HG03442 (cell line): ENCODE measurements at regions not wholly inside any gene's neighbourhood (a gene's known extent, or its start where the extent isn't known, plus 50 kb on each side); places are given as distances from the start of the nearest gene placed in this dataset.

Experiments
- ATAC-seq: cut with Tn5 transposase; IDR thresholded peaks from one replicate; pipeline ENCODE4 v1.9.1; 2021; ENCODE audit warnings: mild to moderate bottlenecking, moderate library complexity; ENCODE audit not compliant: unreplicated experiment

DNA sequence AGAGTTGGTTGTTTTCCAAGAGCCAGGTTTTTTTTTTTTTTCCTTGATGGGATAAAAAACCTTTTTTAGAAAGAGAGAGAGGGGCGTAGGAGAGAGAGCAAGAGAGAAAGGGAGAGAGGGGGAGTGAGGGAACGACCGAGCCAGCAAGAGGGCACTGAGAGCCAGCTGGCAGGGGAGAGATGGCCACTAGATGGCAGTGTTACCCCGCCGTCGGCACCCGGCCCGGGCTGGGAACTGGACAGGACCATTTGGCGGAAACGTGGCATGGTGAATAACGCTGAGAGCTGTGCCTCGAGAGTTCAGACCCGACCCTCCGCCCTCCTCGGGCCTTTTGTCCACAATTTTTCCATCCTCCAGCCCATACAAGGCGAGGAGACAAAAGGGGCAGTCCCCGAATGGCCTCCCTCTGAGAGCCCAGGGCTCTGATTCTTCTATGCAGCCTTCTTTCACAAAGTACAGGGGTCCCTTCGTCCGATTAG is 286.7 kb upstream of the VRK2 start:
- ATAC-seq, result peak; percentile 91

DNA sequence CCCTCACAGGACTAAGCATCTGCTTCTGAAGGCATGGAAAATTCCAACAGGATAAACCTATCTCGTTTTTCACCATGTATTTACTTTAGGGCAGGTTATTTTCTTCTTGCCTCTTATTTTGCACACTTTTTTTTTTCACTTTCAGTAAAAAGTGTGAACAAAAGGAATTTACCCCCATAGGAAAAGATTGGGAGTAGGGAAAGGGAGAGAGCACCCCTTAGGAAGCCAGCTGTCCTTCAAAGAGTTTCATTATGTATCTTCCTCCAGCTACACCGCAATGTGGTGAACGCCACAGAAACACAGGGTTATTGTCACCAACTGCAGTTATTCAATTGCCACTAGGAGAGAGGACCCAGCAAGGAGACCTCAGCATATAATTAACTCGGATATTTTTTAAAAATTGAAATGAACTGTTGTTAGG is 286.2 kb upstream of the VRK2 start:
- ATAC-seq, result peak; percentile 74

DNA sequence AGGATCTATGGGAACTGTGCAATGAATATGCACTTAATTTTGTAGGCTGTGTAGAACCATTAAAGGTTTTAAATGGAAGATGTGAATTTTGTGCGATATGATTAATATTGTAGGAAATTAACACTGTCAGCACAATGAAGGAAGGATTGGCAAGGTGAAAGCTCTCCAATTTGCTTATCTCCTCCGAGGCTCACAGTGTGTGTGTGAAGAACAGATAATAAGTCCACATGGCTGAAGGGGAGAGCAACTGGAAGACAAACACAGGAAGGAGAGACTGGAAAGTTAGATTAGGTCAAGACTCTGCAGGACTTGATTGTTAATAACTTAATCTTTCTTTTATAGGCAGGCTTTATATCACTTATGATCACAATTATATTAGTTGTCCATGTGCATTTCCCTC is 269.7 kb upstream of the VRK2 start:
- no peak for ATAC-seq

DNA sequence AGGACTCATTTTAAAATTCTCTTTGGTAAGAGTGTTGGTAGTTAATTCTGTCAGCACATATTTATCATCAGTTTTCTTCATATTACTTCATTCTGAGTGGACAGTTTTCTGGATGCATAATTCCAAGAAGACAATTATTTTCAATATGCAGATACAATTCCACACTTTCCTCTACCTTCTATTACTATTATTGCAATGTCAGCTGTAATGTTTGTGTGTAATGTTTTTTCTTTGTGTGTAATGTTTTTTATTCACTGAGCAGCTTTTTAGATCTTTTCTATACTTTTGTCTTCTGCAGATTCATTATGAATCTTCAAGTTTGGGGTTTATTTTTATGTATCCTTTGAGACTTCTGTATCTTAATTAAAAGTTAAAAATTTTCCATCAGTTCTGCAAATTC is 264.0 kb upstream of the VRK2 start:
- no peak for ATAC-seq

DNA sequence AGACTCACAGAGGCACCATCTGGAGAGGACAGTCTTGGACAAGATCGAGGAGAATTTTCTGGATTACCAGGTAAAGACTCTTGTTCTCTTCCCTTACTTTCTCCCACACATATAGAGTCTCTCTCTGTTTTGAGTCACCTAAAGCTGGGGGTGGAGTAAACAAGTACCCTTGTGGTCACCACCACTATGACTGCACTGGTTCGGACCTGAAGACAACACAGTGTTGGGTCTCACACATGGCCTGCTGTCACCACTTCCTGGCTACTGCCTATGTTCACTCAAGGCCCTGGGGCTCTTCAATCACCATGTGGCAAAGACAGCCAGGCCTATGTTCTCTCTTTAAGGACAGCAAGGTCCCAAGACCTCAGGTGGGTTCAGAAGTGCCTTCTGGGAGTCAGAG is 253.3 kb upstream of the VRK2 start:
- ATAC-seq, result no peak

DNA sequence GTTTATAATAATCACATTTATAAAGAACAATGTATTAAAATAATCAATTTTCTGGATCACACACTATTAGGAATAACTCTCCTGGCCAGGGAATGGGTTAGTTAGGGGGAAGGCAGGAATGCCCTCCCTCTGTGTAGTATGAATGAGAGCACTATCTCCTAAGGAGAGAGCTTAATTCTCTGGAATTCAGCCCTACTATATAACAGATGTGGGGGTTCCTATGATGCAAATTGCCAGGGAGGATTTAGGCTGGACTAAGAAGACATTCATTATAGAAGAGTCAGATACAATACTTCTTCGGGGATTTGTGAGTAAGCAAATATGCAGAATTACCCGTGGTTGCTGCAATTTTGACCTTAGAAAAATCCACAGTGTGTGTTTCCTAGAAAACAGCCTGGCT is 250.1 kb upstream of the VRK2 start:
- ATAC-seq, result no peak

DNA sequence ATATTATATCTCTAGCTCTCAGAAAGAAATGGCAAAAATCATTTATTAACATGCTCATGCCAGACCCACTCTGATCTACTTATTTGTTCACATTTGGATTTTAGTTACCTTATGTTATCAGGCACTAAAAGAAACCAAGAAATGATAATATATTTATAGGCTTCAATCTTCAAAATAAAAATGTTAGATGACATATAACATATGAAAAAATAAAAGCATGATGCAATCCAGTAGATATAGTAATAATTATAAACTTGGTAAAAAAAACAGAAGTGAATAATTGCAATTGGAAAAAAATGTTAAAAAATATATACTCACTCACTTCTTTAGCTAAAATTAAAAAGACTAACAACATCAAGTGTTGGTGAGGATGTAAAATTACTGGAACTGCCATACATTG is 248.3 kb upstream of the VRK2 start:
- no peak for ATAC-seq

DNA sequence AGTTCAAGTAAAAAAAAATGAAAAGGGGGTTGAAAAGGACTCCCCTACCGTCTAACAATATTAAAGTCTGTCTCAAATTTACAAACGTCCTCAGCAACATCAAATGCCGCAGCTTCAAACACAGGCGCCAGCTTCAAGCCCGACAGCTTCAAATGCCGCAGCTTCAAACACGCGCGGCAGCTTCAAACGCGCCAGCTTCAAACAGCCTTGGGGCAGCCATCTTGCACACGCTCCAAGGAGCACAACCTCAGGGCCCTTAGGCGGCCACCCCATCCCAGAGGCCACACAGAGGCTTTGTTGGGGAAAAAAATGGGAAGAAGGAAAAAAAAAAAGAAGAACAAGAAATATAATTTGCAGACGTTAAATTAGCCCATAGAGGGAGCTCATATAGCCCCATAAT is 244.4 kb upstream of the VRK2 start:
- ATAC-seq, result no peak

DNA sequence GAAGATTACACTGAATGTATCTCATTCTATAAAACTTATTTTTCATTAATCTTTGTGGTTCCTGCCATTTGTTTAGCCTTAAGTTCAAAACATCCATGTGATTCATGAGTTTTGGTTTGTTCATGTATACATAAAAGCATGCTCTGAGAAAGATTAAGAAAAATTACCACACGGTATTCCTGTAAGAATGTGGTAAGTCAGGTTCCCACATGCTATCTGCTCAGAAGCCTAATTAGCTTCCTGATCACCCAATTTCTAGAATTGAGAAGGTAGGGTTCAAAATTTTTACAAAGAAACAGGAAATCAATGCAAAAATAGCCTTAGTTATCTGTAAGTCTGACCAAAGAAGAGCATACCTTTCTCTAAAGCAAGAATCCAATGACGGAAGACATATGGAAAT is 241.6 kb upstream of the VRK2 start:
- ATAC-seq, result no peak

DNA sequence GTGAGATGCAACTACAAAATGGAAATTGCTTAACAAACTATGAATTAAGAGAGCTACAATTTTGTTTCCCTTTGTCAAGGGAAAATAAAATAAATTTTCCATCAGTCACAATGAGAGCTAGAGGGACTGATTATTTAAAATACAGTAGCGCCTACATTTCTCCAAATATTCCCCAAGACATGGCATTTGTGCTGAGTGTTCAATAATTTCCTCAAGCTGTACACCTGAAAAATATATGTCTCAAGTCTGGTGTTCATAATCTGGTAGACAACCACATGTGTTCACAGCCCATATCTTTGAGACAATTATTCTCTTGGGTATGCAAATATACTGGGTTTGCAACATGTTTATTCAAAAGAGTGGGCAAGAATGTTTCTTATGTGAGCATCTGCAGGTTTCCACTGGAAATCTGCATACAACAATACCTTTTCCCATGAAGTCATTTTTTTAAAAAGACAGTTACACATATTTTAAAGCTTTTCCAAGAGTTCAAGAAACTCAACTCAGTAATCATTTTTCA is 240.1 kb upstream of the VRK2 start:
- ATAC-seq, result no peak

DNA sequence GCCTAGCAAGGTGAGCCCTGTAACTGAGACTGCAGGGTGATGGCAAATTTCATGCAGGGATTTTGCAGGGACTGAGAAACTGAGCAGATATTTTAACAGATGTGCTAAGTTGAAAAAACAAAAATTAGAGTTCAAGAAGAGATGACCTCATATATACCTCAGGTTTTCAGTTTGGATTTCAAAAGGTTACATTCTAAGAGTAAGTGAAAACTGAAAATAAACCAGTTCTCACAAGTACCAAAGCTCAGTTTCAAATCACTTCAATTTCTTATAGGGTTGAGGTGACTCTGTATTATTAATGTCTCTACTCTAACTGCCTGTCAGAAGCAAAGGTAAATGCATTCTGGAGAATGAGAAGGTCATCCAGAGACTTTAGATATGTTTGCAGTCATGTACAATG is 237.4 kb upstream of the VRK2 start:
- ATAC-seq, result peak; percentile 95

DNA sequence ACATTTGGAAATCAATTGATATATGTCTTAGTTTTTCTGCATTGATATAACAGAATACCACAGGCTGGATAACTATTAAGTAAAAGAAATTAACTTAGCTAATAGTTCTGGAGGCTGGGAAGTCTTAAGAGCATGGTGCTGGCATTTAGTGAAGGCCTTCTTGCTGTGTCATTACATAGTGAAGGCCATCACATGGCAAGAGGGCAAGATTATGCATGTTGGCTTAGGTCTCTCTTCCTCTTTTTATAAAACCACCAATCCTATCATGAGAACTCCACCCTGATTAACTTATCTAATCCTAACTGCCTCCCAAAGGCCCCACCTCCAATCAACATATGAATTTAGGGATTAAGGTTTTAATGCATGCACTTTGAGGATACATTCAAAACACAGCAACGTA is 225.5 kb upstream of the VRK2 start:
- no peak for ATAC-seq

DNA sequence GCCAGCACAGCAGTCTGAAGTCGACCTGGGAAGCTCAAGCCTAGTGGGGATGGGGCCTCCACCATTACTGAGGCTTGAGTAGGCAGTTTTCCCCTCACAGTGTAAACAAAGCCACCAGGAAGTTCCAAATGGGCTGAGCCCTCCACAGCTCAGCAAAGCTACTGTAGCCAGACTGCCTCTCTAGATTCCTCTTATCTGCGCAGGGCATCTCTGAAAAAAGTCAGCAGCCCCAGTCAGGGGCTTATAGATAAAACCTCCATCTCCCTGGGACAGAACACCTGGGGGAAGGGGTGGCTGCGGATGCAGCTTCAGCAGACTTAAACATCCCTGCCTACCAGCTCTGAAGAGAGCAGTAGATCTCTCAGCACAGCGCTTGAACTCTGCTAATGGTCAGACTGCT is 218.4 kb upstream of the VRK2 start:
- no peak for ATAC-seq

DNA sequence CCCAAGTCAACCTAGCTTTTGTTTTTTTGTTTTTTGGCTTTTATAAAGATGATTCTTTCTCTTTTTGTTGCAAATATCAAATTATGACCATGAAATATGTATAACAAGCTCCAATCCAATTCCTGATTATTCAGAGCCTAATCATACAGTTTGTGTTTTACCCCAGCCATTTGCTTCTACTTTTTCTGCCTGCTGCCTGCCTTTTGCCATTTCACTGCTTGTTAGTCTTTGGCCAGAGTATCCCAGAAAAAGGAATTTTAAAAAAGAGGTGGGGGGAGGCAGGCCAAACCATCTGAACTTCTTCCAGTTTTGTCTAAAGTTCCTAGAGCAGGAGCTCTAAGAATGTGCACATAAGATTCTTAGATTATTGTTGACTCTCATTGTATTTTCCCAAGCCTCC is 211.9 kb upstream of the VRK2 start:
- ATAC-seq, result no peak

DNA sequence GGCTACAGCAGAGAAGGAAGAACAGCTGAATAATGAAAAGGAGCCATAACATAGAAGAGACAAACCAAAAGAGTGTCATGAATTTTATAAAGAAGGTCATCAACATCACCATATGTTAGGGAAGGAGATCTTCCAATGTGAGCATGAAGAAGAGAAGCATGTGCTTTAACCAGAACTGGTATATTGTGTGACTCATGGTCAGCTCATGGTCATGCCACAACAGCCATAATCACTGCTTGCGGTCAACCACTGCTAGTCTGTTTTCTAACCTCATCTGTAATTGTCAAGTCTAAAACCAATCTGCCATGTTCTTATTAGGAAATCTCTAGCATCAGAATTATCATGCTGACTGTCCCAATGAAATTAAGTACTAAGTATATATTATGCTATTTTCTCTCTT is 204.1 kb upstream of the VRK2 start:
- no peak for ATAC-seq

DNA sequence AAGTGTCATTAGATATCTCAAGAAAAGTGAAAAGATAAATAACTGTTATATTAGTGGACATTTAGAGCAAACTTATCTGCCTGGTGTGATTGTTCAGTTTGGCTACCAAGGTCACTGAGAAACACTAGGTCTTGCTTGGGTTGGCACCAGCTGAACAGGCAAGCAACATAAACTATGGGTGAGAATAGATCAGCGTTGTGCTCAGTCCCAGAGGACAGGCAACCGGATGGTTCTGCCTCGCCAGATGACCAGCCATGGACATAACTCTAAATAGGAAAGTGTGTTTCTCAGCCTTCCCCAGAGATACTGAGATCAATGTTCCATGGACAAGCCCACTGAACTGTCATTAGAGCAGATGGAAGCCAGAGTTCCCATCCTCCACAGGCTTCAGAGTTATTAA is 203.4 kb upstream of the VRK2 start:
- ATAC-seq, result no peak

DNA sequence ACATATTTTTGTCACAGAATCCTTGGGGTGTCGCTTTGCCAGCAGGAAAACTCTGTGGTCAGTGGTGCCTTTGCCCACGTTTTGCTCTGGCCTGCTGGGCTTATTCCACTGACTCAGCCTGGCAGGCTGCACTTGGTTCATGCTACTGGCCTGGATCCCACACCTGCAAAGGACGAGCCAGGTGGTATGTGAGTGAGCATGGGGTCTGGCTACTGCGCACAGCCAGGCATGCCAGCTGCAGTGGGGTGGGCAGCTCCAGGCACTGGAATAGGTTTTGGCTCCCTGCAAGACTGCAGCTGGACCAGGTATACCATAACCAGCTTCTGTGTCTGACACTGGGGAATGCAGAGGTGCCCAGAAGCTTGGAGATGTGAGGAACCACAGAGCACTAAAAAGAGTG is 197.9 kb upstream of the VRK2 start:
- ATAC-seq, result no peak

DNA sequence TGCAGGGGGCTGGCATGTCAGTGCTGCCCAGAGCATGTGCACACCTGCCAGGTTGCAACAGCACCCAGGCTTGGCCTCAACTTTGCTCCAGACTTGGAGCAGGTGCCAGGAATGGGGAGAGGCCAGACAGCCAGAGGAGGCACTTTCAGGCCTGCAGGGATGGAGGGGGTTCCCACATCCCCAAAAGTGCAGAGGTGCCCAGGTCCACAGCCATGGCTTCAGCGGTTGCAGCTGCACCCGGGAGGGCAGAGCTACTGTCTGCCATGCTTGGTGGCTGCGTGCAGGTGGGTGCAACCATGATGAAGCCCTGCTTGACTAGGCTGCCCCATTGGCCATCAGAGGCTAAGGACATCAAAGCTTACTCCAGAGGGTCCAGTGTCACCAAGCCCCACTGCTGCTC is 196.8 kb upstream of the VRK2 start:
- no peak for ATAC-seq

DNA sequence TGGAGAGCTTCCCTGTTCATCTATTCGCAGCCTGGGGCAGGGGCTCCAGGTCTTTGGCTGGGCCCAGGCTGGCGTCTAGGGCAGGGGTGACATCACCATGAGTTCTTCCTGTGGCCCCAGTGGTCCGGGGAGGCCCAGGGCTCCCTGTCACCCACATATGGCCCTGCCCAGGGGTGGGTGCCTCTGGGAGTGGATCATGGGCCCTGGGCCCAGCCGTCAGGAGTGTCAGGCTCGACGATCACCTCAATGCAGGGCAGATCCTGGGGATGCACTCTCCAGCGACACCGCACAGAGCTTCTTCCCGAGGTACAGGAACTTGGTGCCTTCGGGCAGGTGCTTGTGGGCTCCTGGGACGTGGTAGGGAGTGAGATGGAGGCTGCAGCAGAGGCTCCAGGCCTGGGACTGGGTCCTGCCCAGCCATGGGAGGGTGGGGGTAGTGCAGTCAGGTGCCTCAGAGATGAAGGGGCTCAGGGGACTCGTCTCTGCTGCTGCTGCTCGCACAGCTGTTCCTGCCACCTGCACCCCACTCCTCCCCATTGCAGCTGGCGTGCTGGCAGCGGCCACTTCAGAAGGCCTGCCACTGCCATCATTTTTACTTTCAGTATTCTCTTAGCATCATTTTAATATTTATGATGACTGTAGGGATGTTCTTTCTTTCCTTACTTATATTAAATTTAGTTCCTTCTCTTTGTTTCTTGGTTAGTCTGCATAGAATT is 196.0 kb upstream of the VRK2 start:
- no peak for ATAC-seq

DNA sequence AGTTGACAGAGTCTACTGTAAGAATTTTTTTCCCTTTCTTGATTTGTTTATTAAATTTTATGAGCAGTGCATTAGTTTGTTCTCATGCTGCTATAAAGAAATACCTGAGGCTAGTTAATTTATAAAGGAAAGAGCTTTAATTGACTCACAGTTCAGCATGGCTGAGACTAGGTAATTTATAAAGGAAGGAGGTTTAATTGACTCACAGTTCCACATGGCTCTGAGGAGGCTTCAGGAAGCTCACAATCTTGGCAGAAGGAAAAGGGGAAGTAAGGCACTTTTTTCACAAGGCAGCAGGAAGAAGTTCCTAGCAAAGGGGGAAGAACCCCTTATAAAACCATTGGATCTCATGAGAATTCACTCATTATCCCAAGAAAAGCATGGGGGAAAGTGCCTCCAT is 191.4 kb upstream of the VRK2 start:
- ATAC-seq, result no peak

DNA sequence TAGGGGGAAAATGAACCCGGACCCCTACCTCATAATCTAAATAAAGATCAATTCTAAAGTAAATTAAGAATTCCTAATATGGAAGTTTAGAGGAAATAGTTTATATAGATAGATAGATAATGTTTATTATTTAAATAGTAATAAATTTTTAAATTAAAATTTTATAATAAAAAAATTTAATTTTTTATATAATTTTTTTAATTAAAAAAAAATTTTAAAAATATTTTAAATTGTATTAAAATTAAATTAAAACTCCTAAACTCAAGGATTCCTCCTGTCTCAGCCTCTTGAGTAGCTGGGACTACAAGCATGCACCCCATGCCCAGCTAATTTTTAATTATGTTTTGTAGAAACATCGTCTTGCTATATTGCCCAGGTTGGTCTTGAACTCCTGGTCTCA is 186.9 kb upstream of the VRK2 start:
- no peak for ATAC-seq

DNA sequence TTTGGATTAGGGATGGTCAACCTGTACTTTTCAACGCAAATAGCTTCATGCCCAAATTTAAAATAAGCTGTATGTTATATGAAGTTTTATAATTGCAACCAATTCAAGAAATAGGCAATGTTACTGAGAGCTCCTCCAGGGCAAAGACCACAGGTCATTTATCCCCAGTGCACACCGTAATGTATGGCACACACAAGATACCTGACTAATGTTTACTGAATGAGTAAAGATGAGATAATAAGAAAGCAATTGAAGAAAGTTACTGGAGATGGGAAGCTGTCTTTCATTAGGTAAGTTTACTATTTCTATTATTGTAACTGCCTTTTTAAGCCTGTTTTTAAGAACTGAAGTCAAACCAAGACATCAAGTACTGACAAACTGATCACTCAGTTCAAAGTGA is 184.5 kb upstream of the VRK2 start:
- ATAC-seq, result no peak

DNA sequence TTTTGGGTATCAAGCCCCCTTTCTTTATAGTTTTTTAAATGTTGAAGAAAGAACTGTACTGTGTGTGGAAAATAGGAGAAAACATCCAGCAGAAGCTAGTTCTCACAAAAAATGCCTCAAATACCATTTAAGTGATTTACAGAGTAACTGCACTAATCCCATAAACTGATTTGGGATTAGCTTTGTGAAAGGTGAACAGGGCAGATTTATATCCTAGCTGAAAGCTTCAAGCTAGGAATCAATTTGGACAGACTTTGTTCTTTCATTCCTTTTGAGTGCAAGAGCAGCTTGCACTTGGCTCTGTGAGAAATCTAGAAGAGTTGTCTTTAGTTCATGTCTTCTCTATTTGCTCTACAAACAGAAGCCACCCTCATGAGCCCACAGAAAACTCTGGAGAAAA is 183.9 kb upstream of the VRK2 start:
- no peak for ATAC-seq
